GM19238 (cell line): ENCODE measurements at regions not wholly inside any gene's neighbourhood (a gene's known extent, or its start where the extent isn't known, plus 50 kb on each side); places are given as distances from the start of the nearest gene placed in this dataset.

ENCODE experiments used
- DNase-seq: peaks from one replicate; pipeline ENCODE4 v3.0.0; 2011; ENCODE audit warnings: low spot score; ENCODE audit not compliant: insufficient read length

DNA sequence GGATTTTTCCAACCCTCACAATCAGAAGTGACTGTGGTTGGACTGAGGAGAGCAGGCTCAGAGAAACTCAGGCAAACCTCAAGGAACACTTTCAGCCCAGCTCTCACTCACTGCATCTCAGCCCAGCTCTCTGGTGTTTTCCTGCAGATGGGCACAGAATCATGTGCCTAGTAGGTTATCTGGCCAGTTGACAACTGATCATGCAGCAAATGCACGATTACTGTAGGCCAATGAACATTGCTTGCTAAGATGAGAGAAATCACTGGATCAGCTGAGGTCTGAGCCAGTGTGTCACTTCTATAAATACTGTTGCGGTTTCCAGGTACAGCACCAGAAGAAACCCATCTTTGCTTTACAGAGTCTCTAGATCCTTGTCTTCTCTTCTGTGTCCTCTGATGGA is 540.5 kb downstream of the CD83 start:
- DNase-seq = no peak

- no peak for DNase-seq
These were observed 541.5 kb downstream of the CD83 start for GRCh38 chr6:14658886-14659561.

DNA sequence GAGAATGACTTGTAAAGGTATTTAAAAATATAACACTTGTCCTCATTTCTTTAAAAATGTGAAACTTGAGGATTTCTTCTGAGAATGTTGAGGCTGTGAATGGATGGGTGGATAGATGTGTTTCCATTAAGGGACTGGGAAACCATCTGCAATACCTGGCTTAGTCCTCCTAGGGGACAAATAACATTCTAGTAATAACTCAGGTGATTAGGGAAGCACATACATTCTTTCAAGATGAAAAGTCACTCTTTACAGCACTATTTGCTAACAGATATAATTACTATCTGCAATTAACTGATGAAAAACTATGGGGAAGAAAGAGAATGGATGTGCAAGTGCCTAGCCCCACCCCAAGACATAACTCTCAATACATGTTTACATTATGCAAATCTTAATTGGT is 542.3 kb downstream of the CD83 start:
- no peak for DNase-seq

DNA sequence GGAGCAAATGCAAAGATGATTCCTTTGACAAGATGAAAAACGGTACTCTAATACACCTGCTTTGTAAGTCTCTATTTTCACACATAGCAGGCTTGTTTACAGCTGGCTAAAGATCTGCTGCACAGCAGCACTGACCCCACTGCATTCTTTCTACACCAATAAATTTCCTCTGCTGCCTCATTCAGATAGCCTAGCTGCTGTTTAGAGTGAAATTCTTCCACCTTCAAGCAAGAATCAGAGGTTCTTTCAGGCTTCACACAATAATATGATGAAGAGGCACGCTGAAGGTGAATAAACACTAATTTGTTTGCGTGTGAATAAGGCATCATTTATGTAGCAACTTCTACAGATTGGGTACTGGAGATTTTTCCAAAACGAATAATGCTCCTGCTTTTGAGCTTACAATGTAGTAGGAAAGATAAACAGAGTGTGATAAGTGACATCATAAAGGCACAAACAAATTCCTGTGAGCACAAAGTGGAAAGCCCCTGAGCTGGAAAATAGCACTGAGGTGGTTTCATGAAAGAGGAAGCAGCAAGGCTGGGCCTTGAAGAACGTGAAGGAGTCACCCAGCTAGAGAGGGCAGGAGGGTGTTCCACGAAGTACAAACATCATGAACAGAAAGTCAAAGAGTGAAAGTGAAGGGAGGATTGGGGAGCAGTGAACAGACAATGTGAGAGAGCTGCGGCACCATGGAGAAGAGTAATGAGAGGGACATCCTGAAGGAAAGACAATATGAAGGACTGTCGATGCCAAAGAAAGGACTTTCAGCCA is 543.4 kb downstream of the CD83 start:
- peak; percentile 25 for DNase-seq

DNA sequence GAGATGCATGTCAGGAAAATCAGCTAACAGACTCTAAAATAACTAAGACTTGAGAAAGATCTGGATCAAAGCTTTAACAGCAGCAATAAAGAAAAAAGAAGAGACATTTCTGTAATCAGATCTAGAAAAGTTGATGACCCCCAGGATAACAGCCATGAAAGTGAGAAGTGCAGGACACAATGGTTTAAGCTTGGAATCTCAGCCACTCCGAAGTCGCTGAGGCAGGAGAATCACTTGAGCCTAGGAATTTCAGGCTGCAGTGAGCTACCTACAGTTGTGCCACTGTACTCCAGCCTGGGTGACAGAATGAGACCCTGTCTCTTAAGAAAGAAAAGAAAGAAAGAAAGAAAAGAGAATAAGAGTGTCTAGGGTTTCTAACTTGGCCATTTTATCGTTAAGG is 544.1 kb downstream of the CD83 start:
- no peak for DNase-seq

GRCh38 chr6:14664112-14664601 is 546.6 kb downstream of the CD83 start:
- DNase-seq = peak; percentile 10

DNA sequence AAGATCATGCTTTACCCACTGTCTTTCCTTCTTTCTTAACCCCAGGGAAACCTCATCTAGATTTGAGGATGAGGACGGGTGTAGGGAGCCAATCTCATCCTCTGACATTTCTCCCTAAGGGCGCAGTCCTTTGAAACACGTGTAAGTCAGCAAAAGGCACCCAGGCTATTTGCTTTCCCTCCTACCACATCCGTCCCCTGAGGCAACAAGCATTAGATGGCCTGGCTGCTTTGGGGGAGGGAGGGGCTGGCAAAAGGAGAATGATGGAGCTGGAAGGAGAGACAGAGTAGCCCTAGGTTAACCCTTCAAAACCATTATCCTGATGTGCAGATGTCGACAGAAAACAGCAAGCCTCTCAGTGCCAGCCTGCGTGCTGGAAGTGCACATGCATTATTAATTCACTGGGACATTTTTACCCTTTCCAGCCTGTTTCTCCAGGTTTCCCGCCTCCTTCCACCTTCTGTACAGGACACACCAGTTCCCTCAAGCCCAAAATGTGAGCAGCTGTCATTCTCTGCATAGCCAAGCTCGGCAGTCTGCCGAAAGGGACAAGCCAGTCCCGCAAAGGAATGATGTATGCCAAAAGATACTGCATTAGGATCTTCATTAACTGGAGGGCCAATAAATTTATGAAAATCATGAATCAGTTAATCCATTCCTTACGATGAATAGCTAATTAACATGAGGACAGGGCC is 547.2 kb downstream of the CD83 start:
- no peak for DNase-seq

DNA sequence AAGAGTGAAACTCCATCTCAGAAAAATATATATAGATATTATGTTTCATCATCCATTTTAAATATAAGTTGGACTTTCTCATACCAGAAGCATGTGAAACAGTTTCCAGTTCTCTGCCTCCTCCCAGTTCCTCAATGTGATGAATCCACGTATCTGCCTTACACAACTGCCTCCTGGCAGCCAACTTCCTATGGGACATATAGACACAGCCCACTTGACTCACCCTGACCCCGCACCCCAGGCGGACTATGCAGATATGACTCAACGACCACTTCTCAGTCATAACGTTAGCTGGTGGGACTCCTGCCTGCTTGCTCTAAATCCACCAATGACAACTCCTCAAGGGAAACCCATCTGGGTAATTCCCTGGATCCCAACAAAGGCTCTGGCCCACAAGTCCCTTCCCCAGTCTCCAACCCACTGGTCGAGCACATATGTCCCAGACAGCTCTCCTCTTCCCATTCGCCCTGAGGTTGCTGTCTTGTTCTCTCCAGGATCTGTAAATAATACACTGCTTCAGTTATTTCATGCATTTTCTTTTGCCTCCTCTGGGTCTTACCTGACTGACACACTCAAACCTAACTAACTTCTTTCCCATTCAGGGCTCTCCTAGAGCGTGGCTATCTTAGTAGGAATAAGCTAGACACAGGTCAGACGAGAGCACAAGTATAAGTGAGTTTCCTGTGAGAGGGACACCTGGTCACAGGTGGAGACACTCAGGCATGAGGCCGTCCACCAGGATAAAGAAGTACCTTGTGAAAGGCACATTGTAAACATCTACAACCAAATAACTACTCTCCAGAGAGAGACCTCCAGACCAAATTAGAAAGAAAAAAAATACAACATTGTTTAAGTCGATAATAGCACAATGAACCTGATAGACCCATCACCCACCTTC is 548.5 kb downstream of the CD83 start:
- no peak for DNase-seq

DNA sequence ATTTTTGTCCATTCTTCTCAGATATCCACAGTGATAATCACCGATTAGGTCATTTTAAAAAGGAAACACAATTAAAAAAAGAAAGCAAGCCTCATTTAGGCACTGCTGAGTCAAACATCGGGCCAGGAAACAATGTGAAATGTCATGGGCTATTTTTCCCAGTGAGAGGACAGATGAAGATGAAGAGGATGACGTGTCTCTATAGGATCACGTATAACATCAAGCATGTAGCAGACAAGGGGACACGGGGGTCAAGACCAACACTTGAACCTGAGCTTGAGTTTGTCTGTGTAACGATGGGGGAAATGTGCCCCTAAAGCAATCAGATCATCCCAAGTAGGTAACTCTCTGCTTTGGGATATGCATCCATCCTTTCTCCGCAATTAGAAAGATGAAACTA is 553.2 kb downstream of the CD83 start:
- no peak for DNase-seq

DNA sequence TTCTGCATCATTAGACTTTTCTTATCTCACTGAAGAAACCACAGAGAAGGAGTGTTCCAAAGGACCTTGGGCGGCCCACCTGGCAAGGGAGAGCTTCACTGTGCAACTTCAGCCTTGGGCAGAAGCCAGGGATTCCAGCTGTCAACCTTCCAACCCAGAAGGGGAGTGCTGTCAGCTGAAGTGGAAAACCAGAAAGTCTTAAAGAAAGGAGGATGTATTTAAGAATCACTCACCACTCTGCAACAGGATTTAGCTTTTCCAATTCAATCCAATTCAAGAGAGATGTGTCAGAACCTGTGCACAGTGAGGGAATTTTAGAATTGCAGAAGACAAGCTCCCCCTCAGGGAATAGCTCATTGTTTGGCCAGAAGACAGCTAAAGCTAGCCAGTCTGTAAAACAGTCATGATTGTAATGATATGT is 553.7 kb downstream of the CD83 start:
- DNase-seq = no peak

DNA sequence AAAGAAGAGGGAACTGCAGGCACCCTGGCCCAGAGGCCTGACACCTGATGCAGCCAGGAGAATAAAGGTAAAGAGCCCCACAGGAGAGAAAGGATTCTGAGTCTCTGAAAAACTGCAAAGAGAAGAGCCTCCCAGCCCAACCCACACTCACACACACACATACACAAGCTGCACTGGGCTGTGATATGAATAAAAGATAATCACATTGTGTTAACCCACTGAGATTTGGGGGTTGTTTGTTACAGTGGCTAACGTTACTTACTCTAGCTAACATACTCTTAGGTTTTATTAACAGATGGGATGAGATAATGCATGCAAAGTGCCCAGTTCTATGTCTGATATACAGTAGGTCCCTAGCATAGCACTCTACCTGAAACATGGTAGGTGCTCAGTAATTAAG is 554.4 kb downstream of the CD83 start:
- no peak for DNase-seq

GRCh38 chr6:14673201-14673600 is 555.6 kb downstream of the CD83 start:
- DNase-seq = no peak

- DNase-seq = no peak
These were observed 556.9 kb downstream of the CD83 start for GRCh38 chr6:14674458-14674857.

DNA sequence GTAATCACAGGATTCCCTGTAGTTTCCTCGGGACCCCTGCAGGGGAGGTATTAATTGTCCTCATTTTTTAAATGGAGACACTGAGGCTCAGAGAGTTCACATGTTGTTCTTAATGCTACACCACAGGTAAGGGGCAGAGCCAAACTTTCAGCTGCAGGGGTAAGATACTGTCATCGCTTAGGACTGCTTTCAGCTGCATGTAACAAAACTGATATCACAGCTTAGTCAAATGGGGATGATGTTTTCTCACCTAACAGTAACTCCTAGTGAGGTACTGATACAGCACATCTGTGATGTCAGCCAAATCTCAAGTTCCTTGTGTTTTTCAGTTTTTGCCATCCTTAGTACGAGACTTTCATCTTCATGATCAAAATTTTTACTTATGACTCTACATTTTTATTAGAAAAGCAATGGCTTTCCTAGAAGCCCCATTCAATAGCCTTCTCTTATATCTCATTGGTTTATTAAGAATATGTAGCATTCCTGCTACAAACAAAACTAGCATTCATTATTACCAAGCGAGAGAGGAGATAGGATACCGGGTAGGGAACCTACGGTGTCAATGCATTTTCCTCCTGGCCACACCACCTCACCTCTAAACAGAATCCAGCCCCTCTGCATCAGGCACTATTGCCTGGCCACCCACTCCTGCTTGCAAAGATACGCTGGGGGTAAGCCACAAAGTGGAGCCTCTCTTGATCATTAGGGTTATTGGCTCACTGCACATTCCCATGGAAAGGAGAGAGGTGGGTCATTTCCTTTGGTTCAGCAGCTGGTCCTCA is 557.5 kb downstream of the CD83 start:
- no peak for DNase-seq

DNA sequence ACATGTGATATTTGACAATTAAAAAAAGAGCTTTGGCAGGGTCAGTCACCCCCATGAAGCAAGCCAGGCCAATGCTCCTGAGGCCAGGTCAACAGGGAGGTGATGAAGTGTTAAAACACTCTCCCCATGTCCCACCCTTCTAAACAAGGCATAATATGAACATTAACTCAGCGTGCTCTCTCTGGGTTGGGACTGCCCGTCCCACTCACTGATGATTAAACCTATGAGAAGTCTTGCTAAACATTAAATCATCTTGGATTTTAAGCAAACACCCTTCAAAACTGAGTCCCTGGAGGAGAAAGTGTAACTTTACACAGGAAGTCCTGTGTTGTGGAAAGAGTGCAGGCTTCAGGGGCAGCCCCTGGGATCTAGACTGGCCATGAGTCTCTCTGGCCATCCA is 558.5 kb downstream of the CD83 start:
- DNase-seq = no peak

GRCh38 chr6:14676977-14677781 is 559.6 kb downstream of the CD83 start:
- DNase-seq = no peak

DNA sequence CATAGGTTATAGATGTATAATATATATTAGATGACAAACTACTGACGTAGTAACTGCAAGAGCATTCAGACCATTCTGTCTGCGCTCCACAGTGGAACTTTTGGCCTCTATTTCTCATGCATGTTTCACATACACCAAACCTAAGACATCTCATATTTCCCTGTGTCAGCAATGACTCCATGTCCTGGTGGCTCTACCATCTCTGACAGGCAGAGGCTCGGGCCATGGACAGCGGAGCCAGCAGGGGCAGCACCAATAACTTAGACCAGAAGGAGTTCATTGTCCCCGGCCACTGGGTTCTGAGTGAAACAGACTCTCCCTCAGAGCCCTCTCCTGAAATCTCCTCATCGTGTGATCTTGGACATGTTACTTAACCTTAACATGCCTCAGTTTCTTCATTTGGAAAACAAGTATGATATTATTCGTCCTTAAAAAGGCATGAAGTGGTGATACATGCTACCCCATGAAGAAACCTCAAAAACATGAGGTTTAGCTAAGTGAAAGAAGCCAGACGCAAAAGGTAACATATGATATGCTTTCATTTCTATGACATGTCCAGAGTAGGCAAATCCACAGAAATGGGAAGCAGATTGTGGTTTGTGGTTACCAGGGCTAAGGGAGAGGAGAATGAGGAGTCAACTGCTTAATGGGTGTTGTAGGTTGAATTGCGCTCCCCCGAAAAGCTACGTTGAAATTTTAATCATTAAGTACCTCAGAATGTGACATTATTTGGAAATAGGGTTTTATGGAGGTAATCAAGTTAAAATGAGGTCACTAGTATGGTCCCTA is 564.0 kb upstream of the JARID2 start:
- DNase-seq = no peak

DNA sequence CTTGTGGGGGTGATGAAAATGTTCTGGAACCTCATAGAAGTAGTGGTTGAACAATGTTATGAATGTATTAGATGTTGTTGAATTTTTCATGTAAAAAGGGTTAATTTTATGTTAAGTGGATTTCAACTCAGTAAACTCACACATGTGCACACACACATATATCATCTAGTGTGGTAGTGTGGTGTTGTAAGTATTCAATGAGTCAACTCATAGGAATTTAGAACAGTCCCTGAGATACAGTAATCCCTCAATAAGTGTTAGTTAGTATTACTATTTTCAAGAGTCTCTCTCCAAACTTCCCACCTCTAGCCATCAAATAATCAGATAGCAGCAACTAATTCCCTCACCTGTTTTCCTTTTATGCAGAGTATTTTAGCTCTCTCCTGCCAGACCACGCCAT is 563.1 kb upstream of the JARID2 start:
- DNase-seq = no peak

GRCh38 chr6:14689639-14690038 is 556.2 kb upstream of the JARID2 start:
- DNase-seq = no peak
